GM23338 (cell line): ENCODE measurements at regions not wholly inside any gene's neighbourhood (a gene's known extent, or its start where the extent isn't known, plus 50 kb on each side); places are given as distances from the start of the nearest gene placed in this dataset.

Experiments
- ATAC-seq: fragments of 200-7000 bp; cut with Tn5 transposase; 3 replicates; pipeline ENCODE4 v1.9.1; 2020
- DNase-seq: peaks from one replicate; pipeline ENCODE4 v3.0.0-alpha.2; 2015; ENCODE audit warnings: low spot score
- H2AFZ ChIP-seq: fragments of 200-600 bp; sonication (generic); 2 replicates; pipeline ENCODE4 v1.8.0; 2016; ENCODE audit warnings: antibody characterized with exemption, mild to moderate bottlenecking, moderate library complexity
- H3F3A ChIP-seq: fragments of 200-600 bp; sonication (generic); replicated peaks from 2 replicates; pipeline ENCODE4 v1.8.0; 2017; ENCODE audit warnings: antibody characterized with exemption, mixed run types, low read depth
- H3K27ac ChIP-seq: fragments of 200-600 bp; sonication (generic); 2 replicates; pipeline ENCODE4 v1.6.1; 2016; ENCODE audit warnings: low read depth
- H3K27me3 ChIP-seq: fragments of 200-600 bp; sonication (generic); 2 replicates; pipeline ENCODE4 v1.8.0; 2016; ENCODE audit warnings: mild to moderate bottlenecking, mixed run types, moderate library complexity; ENCODE audit not compliant: insufficient read depth
- H3K36me3 ChIP-seq: fragments of 200-600 bp; sonication (generic); 2 replicates; pipeline ENCODE4 v1.8.0; 2016; ENCODE audit warnings: mild to moderate bottlenecking; ENCODE audit not compliant: insufficient read depth
- H3K4me1 ChIP-seq: fragments of 200-600 bp; sonication (generic); 2 replicates; pipeline ENCODE4 v1.8.0; 2016; ENCODE audit warnings: mild to moderate bottlenecking, moderate library complexity; ENCODE audit not compliant: insufficient read depth
- H3K4me2 ChIP-seq: fragments of 200-600 bp; sonication (generic); 2 replicates; pipeline ENCODE4 v1.7.1; 2017; ENCODE audit warnings: mixed run types
- H3K4me3 ChIP-seq: fragments of 200-600 bp; sonication (generic); 2 replicates; pipeline ENCODE4 v1.6.1; 2016; ENCODE audit warnings: mixed run types
- H3K79me2 ChIP-seq: fragments of 200-600 bp; sonication (generic); replicated peaks from 2 replicates; pipeline ENCODE4 v1.8.0; 2017; ENCODE audit warnings: mild to moderate bottlenecking; ENCODE audit not compliant: insufficient read depth
- H3K9me2 ChIP-seq: fragments of 200-600 bp; sonication (generic); 2 replicates; pipeline ENCODE4 v1.8.0; 2017; ENCODE audit not compliant: insufficient read depth
- H4K20me1 ChIP-seq: fragments of 200-600 bp; sonication (generic); replicated peaks from 2 replicates; pipeline ENCODE4 v1.8.0; 2017; ENCODE audit warnings: mild to moderate bottlenecking; ENCODE audit not compliant: insufficient read depth
- H3K27ac Mint-ChIP-seq: 2 replicates; pipeline ENCODE4 v1.8.0; 2020; ENCODE audit warnings: inconsistent platforms, mild to moderate bottlenecking, moderate library complexity, mixed read lengths
- H3K27me3 Mint-ChIP-seq: 3 replicates; pipeline ENCODE4 v1.8.0; 2022; ENCODE audit warnings: low read depth, mild to moderate bottlenecking, moderate library complexity, mixed read lengths, inconsistent platforms; ENCODE audit not compliant: insufficient read depth, poor library complexity
- H3K36me3 Mint-ChIP-seq: 3 replicates; pipeline ENCODE4 v1.8.0; 2021; ENCODE audit warnings: low read depth, mild to moderate bottlenecking, inconsistent platforms, moderate library complexity, mixed read lengths
- H3K4me1 Mint-ChIP-seq: 3 replicates; pipeline ENCODE4 v1.8.0; 2020; ENCODE audit warnings: mild to moderate bottlenecking, inconsistent platforms, mixed read lengths
- H3K4me3 Mint-ChIP-seq: 3 replicates; pipeline ENCODE4 v1.8.0; 2021; ENCODE audit warnings: moderate library complexity, mild to moderate bottlenecking, inconsistent platforms, mixed read lengths
- H3K9me3 Mint-ChIP-seq: 3 replicates; pipeline ENCODE4 v1.8.0; 2020; ENCODE audit warnings: moderate library complexity, mild to moderate bottlenecking, inconsistent platforms, mixed read lengths
- CREB1 ChIP-seq: fragments of 250-450 bp; sonication (Bioruptor Pico); IDR thresholded peaks from 2 replicates; pipeline ENCODE4 v1.5.0; 2020; ENCODE audit warnings: low read depth, mild to moderate bottlenecking, moderate library complexity
- CTCF ChIP-seq, 2 experiments: fragments of 200-600 bp in 1 of 2; sonication (generic) in 1 of 2; conservative IDR thresholded peaks; 2 replicates each; pipeline versions ENCODE4 v1.5.1 to v1.6.1; 2016 to 2017; ENCODE audit warnings: antibody characterized with exemption in 2 of 2, low read depth in 2 of 2, mild to moderate bottlenecking in 2 of 2, moderate library complexity in 1 of 2
- ETS1 ChIP-seq: IDR thresholded peaks from 2 replicates; pipeline ENCODE4 v1.6.1; 2016; ENCODE audit warnings: antibody characterized with exemption
- EZH2 ChIP-seq: fragments of 200-600 bp; sonication (generic); IDR thresholded peaks from one replicate; pipeline ENCODE4 v1.8.0; 2017; ENCODE audit warnings: antibody characterized with exemption, mild to moderate bottlenecking, low read depth; ENCODE audit not compliant: unreplicated experiment
- EZH2phosphoT487 ChIP-seq: fragments of 200-600 bp; sonication (generic); IDR thresholded peaks from one replicate; pipeline ENCODE4 v1.8.1; 2018; ENCODE audit warnings: antibody characterized with exemption; ENCODE audit not compliant: unreplicated experiment
- JUNB ChIP-seq: IDR thresholded peaks from one replicate; pipeline ENCODE4 v1.6.1; 2016; ENCODE audit warnings: antibody characterized with exemption; ENCODE audit not compliant: unreplicated experiment
- NANOG ChIP-seq: IDR thresholded peaks from 2 replicates; pipeline ENCODE4 v1.6.1; 2016; ENCODE audit warnings: antibody characterized with exemption, borderline replicate concordance
- POLR2AphosphoS5 ChIP-seq: IDR thresholded peaks from 2 replicates; pipeline ENCODE4 v1.6.1; 2016; ENCODE audit warnings: antibody characterized with exemption, low read depth
- STAT1 ChIP-seq: IDR thresholded peaks from one replicate; pipeline ENCODE4 v1.6.1; 2016; ENCODE audit warnings: antibody characterized with exemption; ENCODE audit not compliant: unreplicated experiment
- ZNF114 ChIP-seq: fragments of 250-450 bp; sonication (Bioruptor Pico); IDR thresholded peaks from 2 replicates; pipeline ENCODE4 v1.5.0; 2020; ENCODE audit warnings: mild to moderate bottlenecking, moderate library complexity
- ZNF331 ChIP-seq: fragments of 250-450 bp; sonication (Bioruptor Pico); IDR thresholded peaks from 2 replicates; pipeline ENCODE4 v1.5.0; 2020; ENCODE audit warnings: low read depth, mild to moderate bottlenecking, moderate library complexity
- ZNF462 ChIP-seq: fragments of 250-450 bp; sonication (Bioruptor Pico); IDR thresholded peaks from 2 replicates; pipeline ENCODE4 v1.5.0; 2020; ENCODE audit warnings: mild to moderate bottlenecking, moderate library complexity
- TF ChIP-seq, protein P1 (sequence below): IDR thresholded peaks from one replicate; pipeline ENCODE4 v1.6.1; 2018; ENCODE audit warnings: antibody characterized with exemption; ENCODE audit not compliant: unreplicated experiment

DNA sequence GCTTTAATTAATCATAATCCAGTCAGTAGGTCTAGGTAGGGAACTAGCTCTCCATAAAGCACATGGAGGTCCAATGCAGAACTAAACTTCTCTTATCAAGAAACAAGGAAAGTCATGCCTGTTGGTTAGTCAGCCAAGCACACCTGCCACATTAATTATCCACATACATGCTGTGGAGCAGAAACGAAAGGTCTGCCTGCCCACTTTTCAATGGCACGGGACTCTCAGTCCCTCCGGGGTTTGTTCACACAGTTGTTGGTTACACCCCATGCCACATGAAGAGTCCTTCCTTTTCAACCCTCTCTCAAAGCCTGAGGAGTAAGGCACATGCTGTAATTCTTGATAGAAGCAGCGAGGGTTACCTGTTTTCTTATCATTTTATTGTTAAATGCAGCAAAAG is 1096.4 kb upstream of the MAP3K7 start:
- Histone ChIP-seq H4K20me1 (no peaks in the 10 kb centered on the region), H3K36me3 (no peaks in the 10 kb centered on the region), H3K4me3 (no peak overlapping the region), H3F3A (no peaks in the 10 kb centered on the region), H3K79me2 (no peaks in the 10 kb centered on the region), H3K9me2 (no peaks in the 10 kb centered on the region), H3K4me1 (no peaks in the 10 kb centered on the region), H3K27ac (no peak overlapping the region), H2AFZ (no peak overlapping the region), H3K27me3 (no peaks in the 10 kb centered on the region), H3K4me2 (no peak overlapping the region)
- Mint-ChIP-seq H3K27me3 (peaks cover 3% of the 10 kb centered on the region), H3K27ac (no peak overlapping the region), H3K9me3 (no peaks in the 10 kb centered on the region), H3K4me3 (no peak overlapping the region), H3K4me1 (peaks cover 8% of the 10 kb centered on the region), H3K36me3 (no peaks in the 10 kb centered on the region)
- DNase-seq (no peak), ATAC-seq (no peak)
- TF ChIP-seq CTCF (conservative IDR thresholded peaks at IDR 0.05; ENCODE audit: low read depth in 2 of 2) (no peak), EZH2 (no peak), ZNF114 (CRISPR knock-in tag) (no peak), POLR2AphosphoS5 (no peak), ZNF331 (CRISPR knock-in tag) (no peak), NANOG (no peak), STAT1 (no peak), CREB1 (CRISPR knock-in tag) (no peak), ZNF462 (CRISPR knock-in tag) (no peak), ETS1 (no peak), EZH2phosphoT487 (no peak), JUNB (no peak)
- TF ChIP-seq, protein P1, sequence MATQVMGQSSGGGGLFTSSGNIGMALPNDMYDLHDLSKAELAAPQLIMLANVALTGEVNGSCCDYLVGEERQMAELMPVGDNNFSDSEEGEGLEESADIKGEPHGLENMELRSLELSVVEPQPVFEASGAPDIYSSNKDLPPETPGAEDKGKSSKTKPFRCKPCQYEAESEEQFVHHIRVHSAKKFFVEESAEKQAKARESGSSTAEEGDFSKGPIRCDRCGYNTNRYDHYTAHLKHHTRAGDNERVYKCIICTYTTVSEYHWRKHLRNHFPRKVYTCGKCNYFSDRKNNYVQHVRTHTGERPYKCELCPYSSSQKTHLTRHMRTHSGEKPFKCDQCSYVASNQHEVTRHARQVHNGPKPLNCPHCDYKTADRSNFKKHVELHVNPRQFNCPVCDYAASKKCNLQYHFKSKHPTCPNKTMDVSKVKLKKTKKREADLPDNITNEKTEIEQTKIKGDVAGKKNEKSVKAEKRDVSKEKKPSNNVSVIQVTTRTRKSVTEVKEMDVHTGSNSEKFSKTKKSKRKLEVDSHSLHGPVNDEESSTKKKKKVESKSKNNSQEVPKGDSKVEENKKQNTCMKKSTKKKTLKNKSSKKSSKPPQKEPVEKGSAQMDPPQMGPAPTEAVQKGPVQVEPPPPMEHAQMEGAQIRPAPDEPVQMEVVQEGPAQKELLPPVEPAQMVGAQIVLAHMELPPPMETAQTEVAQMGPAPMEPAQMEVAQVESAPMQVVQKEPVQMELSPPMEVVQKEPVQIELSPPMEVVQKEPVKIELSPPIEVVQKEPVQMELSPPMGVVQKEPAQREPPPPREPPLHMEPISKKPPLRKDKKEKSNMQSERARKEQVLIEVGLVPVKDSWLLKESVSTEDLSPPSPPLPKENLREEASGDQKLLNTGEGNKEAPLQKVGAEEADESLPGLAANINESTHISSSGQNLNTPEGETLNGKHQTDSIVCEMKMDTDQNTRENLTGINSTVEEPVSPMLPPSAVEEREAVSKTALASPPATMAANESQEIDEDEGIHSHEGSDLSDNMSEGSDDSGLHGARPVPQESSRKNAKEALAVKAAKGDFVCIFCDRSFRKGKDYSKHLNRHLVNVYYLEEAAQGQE = no peak
